WTC11 (cell line): ENCODE measurements at regions not wholly inside any gene's neighbourhood (a gene's known extent, or its start where the extent isn't known, plus 50 kb on each side); places are given as distances from the start of the nearest gene placed in this dataset.

ENCODE experiments used
- CREM ChIP-seq: sonication (generic); formaldehyde crosslinking; IDR thresholded peaks from 2 replicates; pipeline ENCODE4 v1.8.1; 2022; ENCODE audit warnings: mild to moderate bottlenecking, missing genetic modification reagents, moderate library complexity
- E2F1 ChIP-seq: sonication (generic); formaldehyde crosslinking; IDR thresholded peaks from 2 replicates; pipeline ENCODE4 v1.8.0; 2022; ENCODE audit warnings: mild to moderate bottlenecking, missing genetic modification reagents
- ELF4 ChIP-seq: sonication (generic); formaldehyde crosslinking; IDR thresholded peaks from 2 replicates; pipeline ENCODE4 v1.8.1; 2022; ENCODE audit warnings: low read depth, mild to moderate bottlenecking, moderate library complexity, missing genetic modification reagents
- FOXK1 ChIP-seq: sonication (generic); formaldehyde crosslinking; IDR thresholded peaks from 2 replicates; pipeline ENCODE4 v1.8.0; 2022; ENCODE audit warnings: mild to moderate bottlenecking, moderate library complexity, missing genetic modification reagents
- FOXP1 ChIP-seq: sonication (generic); formaldehyde crosslinking; IDR thresholded peaks from 2 replicates; pipeline ENCODE4 v1.8.0; 2022; ENCODE audit warnings: missing genetic modification reagents, mild to moderate bottlenecking, moderate library complexity, borderline replicate concordance
- TEAD4 ChIP-seq: sonication (generic); formaldehyde crosslinking; IDR thresholded peaks from 2 replicates; pipeline ENCODE4 v1.8.0; 2022; ENCODE audit warnings: mild to moderate bottlenecking, missing genetic modification reagents
- ZNF121 ChIP-seq: sonication (generic); formaldehyde crosslinking; IDR thresholded peaks from 2 replicates; pipeline ENCODE4 v1.8.0; 2023; ENCODE audit warnings: missing genetic modification reagents
- TF ChIP-seq, protein P1 (sequence below): sonication (generic); formaldehyde crosslinking; IDR thresholded peaks from 2 replicates; pipeline ENCODE4 v1.8.1; 2023; ENCODE audit warnings: mild to moderate bottlenecking, missing genetic modification reagents, moderate library complexity
- TF ChIP-seq, protein P2 (sequence below): fragments of 200-600 bp; IDR thresholded peaks from 2 replicates; pipeline ENCODE4 v1.8.0; 2022; ENCODE audit warnings: antibody characterized with exemption
- TF ChIP-seq, protein P3 (sequence below): sonication (generic); formaldehyde crosslinking; IDR thresholded peaks from 2 replicates; pipeline ENCODE4 v1.8.0; 2022; ENCODE audit warnings: mild to moderate bottlenecking, missing genetic modification reagents

DNA sequence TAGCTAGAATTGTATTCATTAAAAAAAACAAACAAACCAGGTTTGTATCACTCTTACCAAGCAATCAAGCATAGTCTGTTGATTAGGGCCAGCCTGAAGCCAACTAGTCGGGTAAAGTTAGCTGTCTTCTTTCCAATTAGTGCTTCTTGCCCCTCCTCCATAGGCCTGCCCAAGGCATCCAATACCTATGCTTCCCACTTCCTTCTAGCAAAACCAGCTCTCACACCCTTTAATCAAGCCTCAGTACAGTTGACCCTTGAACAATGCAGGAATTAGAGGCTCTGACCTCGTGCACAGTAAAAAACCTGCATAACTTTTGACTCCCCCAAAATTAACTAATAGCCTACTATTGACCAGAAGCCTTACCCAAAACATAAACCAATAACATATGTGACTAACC, 119.1 kb upstream of the DTNBP1 start:
- TF ChIP-seq, protein P1, sequence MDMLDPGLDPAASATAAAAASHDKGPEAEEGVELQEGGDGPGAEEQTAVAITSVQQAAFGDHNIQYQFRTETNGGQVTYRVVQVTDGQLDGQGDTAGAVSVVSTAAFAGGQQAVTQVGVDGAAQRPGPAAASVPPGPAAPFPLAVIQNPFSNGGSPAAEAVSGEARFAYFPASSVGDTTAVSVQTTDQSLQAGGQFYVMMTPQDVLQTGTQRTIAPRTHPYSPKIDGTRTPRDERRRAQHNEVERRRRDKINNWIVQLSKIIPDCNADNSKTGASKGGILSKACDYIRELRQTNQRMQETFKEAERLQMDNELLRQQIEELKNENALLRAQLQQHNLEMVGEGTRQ (CRISPR knock-in tag) = no peak
- TF ChIP-seq ELF4 (CRISPR knock-in tag) (no peak), E2F1 (CRISPR knock-in tag) (no peak), CREM (CRISPR knock-in tag) (no peak), TEAD4 (no peak), ZNF121 (CRISPR knock-in tag) (no peak), FOXP1 (no peak), FOXK1 (CRISPR knock-in tag) (no peak)
- TF ChIP-seq, protein P2, sequence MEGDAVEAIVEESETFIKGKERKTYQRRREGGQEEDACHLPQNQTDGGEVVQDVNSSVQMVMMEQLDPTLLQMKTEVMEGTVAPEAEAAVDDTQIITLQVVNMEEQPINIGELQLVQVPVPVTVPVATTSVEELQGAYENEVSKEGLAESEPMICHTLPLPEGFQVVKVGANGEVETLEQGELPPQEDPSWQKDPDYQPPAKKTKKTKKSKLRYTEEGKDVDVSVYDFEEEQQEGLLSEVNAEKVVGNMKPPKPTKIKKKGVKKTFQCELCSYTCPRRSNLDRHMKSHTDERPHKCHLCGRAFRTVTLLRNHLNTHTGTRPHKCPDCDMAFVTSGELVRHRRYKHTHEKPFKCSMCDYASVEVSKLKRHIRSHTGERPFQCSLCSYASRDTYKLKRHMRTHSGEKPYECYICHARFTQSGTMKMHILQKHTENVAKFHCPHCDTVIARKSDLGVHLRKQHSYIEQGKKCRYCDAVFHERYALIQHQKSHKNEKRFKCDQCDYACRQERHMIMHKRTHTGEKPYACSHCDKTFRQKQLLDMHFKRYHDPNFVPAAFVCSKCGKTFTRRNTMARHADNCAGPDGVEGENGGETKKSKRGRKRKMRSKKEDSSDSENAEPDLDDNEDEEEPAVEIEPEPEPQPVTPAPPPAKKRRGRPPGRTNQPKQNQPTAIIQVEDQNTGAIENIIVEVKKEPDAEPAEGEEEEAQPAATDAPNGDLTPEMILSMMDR = no peak
- TF ChIP-seq, protein P3, sequence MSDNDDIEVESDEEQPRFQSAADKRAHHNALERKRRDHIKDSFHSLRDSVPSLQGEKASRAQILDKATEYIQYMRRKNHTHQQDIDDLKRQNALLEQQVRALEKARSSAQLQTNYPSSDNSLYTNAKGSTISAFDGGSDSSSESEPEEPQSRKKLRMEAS (CRISPR knock-in tag) = no peak
